GM21576 (cell line): ENCODE measurements at regions not wholly inside any gene's neighbourhood (a gene's known extent, or its start where the extent isn't known, plus 50 kb on each side); places are given as distances from the start of the nearest gene placed in this dataset.

Experiments
- ATAC-seq: cut with Tn5 transposase; IDR thresholded peaks from one replicate; pipeline ENCODE4 v1.9.1; 2021; ENCODE audit warnings: mild to moderate bottlenecking, moderate library complexity; ENCODE audit not compliant: unreplicated experiment

DNA sequence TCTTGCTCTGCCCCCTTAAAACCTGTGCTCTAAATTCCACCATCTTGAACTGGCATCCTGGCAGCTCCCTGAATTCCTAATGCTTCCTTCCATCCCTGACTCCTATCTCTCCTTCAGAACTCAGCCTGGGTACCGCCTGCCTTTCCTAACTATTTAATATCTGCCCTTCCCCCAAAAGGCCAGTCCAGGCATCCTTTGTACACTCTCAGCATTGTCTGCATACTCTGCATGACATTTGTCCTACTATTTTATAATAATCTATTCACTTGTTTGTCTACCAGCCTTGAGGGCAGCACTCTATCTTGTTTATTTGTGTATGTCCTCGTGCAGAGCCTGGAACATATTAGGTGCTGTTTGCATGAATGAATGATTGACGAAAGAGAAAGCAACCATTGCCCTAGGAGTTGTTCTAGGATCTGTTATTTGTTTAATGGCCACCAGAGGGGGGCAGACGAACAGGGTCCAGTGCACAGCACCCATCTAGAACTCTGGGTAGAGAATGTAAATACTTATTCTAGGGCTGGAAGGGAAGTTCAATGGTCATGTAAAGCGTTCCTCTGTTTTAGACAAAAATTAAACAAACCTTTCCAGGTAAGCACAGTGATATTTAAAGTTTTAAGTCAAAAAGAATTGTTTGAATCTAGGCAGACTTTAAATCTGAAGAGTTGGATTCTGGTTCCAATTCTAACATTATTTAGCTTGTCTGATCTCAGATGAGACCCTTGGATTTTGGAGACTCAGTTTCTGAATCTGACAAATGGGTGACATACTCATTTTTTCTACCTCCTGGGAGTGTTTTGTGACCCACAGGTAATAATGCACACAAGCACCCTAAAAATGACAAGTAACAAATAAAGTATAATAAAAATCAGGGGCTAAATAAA, 125.8 kb upstream of the GALNT15 start:
- peak; percentile 95 for ATAC-seq

DNA sequence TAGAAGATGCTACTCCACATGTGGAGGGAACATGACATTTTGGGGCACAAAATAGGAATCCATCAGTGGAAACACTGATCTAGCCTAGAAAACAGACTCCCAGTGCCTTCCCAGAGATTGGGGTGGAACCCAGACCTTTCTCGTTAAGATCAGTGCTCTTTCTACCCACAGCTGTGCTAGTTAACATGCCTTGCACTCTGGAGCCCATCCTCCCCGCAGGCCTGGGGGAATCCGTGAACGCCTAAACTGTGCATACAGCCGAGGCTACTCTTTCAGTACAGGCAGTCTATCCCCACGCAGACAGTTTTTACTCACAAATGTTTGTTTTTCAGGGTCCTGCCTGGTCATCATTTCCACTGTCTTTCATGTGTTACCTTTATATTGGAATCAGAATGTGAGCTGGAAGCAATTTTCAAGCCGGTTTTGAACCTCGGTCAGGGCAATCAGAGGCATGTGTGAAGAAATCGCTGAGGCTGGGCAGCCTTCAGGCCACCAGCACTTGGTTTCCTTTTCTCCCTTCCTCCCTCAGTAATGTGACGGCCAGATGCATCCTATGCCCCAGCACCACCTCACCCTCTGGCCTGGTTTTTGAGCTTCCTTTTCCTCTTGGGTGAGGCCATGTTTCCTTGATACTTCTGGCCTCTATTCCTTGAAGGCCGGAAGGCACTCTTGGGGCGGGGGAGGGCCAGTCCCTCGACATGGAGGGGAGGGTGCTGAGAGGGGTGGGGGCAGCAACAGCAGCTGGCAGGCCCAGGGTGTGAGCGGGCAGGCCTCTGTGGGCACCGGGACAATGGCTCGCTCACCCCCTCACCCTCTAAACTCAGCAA, 123.6 kb upstream of the GALNT15 start:
- no peak for ATAC-seq

DNA sequence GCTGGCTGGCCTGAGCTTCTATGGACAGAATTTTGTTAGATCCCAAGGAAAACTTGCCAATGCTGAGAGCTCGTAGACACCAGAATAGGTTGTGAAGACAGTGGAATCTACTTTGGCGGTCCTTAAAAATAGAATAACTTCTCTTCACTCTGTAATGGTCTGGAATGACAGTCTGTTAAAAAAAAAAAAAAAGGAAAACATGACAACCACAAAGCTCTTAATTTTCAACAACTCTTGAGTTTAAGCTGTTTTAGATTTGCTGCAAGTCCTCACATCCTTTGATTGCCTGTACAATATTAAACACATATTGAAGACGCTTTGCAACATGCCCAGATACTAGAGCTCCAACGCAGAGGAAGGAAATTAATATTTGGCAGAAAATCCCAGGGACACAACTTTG, 122.8 kb upstream of the GALNT15 start:
- no peak for ATAC-seq

DNA sequence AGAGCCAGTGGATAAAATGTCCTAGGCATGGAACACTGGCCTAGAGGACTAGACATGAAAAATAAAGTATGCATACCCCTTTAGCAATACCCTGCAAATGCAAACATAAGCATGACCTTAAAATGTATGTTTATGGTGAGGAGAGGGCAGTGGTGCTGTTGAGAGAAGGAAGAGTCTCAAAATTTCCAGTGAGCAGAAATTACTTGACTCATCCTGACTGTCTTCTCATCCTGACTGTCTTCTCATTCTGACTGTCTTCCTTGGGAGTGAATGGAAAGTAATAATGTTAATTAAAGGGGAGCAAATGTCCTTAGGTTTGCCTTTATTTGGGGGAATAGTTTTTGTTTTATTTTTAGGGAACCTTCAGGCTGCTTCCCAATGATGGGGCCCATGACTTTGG, 121.5 kb upstream of the GALNT15 start:
- no peak for ATAC-seq

DNA sequence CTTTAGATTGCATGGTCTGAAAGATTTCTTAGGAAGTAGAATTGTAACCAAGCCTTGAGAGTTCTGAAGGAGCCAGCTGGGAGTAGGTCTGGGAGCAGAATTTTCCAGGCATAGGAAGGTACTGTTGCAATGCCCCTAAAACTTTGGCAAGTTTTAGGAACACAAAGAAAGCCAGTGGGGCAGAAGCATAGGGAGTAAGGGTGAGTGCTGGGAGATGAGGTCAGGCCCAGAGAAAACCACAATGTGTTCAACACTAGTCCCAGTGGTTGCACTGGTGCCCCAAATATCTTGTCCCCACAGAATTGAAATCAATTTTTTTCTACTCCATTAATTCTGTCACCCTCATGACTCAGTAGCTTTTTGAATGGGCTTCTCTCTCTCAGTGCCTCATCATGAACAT, 120.7 kb upstream of the GALNT15 start:
- ATAC-seq = no peak

DNA sequence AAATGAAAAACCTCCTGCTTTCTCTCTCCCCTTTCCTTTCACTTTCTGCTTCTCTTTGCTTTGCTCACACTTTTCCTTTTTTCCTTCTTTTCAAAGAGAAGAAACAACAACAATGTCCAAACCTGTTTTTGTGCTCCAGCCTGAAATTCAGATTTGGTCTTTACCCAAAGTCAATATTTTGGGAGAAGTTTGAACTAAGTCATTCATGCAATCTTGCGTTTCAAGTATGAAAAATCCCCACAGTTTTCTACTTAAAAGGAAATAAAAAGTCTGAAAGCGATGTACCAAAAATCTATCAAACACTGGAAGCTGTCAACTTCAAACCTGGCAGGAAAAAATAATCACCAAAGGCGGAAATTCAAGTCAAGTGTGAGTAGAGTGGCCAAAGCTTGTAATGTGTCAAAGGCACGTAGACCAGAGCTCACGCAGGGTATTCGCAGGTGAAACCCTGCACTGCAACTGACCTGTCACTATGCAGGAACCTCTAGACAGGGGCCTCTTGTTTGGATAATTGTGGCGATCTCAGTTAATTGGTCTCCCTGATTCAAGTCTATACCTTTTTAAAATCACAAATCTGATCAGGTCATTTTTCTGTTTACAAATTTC, 118.8 kb upstream of the GALNT15 start:
- ATAC-seq = no peak

DNA sequence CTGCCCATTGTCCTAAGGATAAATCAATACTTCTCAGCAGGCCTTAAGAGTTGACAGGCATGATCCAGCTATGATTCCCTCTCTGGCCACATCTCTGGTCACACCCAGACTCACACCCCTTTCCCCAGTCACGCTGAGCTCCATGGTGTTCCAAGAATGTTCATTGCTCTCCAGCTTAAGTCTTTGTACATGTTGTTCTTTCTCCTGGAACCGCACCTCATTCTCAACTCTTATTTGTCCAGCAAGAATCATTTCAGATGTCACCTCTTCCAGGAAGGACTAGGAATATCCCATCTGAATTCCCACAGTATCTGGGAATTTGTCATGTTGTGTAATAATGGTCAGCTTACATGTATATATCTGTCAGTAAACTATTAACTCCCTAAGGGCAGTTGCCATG, 118.3 kb upstream of the GALNT15 start:
- ATAC-seq = no peak

DNA sequence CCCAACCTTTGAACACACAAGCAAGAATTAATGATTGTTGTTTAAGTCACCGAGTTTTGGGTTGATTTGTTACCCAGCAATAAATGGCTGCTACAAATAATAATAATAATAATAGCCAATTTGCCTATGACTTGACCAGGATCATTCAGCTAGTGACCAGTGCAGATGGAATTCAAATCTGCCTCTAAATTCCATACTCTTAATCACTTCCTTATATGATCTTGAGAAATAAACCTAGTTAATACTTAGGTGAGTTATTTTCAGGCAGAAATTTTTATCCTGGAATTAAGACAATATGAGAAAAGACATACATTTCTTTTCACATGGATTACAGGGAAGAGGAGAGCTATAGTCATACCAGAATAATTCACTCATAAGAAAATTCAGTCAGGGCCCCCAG, 116.0 kb upstream of the GALNT15 start:
- no peak for ATAC-seq

DNA sequence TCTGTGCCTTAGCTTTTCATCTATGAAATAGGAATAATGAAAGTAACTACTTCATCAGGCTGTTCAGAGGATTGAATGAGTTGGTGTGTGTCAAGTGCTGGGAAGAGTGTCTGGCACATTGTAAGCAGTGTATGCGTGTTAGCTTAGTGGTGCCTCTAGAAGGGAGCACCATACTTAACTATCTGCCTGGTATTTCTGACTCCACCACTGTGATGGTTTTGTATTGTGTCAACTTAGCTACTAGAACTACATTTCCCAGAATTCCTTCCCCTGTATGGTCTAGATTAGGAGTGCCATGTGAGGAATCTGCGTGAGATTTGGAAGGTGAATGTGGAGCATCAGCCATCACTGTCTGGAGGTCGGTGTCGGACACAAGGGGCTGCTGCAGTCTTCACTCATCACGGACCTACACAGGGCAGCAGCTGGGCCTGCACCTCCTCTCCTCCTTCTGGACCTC, 115.4 kb upstream of the GALNT15 start:
- ATAC-seq = no peak

DNA sequence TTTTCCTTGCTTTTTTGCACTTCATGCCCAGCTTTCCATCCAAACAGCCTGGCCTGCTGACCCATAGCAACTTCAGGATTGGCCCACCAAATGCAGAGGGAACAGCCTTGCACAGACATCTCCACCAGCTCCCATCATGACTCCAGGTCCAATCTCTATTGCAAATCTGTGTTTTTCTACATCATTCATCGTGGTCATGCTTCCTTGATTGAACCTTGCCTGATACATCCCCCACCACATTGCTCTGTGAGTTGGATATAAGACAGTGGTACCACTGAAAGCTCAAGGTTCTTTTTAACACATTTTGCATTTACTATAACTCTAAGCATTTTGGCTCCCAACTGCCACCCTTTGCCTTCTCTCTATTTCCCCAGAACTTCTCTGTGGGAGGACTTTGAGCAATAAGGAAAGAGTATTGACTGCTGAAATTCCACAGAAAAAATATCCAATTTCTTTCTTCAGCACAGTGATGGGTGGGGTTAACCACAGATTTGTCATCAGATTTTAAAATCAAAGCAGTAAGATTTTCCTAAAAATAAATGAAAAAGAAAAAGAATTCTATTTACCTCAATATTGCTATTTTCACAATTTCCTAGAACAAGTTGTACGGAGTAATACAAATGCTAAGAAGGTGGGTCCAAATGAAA, 114.6 kb upstream of the GALNT15 start:
- no peak for ATAC-seq

DNA sequence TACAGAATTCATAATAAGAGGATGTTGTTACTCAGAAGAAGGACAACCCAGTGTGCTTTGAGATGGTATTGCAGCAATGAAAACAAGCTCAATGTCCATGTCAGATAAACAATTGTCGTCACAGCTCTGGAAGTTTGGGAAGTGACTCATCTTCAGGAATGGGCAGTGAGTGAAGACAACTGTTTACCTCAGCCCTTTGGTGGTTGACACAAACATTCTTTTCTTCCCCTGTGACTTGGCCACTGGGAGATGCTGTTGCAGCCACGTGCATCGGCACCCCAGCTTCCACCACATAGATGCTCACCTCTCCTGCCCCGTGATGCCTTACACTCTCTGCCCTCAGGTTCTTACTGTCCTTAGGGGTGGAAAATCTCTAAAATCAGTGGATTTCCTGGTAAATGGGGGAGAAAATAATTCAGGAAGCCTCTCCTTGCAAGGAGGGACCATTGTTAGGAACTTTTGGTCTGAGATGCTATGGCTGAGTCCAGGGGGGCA, 114.1 kb upstream of the GALNT15 start:
- ATAC-seq = no peak

DNA sequence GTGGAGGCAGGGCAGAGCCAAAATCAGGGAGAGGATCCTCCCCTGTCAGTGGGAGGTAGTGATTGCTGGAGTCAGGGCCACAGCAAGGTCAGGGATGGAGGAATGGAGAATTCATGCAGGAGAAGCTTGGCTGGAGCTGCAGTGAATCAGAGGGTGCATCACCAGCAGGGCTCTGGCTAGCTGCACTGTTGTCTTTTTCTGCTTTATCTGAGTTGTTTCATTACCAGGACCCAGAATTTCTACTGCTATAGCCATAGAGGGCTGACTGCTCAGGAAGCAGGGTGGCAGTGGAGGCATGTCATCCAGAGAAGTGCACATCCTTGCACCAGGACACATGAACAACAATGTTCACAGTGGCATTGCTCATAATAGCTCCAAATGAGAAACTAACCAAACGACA, 113.5 kb upstream of the GALNT15 start:
- ATAC-seq = no peak

DNA sequence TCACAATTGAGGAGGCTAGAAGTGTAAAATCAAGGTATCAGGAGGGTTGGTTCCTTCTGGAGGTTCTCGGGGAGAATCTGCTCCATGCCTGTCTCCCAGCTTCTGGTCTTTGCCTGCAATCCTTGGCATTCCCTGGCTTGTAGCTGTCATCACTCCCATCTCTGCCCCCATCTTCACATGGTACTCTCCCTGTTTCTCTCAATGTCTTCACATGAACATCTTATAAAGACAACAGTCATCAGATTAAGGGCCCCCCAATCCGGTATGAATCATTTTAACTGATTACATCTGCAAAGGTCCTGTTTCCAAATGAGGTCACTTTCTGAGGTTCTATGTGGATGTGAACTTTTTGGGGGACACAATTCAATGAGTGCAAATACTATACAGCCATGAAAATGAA, 113.0 kb upstream of the GALNT15 start:
- no peak for ATAC-seq

DNA sequence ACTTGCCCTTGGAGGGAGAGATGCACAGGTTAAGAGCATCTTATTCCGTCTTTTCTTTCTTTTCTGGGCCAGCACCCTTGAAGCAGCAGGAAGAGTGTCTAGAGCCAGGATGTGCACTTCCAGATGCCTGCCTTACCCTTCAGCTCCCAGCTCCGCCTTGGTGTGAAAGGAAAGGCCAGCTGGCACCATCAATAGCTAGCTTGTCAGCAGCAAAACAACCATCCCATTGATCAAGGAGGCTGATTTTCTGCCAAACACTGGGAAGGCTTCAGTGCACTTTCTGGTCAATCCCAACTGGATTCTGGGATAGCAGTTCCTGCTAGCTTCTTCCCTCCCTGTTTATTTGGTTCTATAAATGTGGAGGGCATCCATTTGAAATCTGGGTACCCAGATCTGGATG, 110.9 kb upstream of the GALNT15 start:
- no peak for ATAC-seq

DNA sequence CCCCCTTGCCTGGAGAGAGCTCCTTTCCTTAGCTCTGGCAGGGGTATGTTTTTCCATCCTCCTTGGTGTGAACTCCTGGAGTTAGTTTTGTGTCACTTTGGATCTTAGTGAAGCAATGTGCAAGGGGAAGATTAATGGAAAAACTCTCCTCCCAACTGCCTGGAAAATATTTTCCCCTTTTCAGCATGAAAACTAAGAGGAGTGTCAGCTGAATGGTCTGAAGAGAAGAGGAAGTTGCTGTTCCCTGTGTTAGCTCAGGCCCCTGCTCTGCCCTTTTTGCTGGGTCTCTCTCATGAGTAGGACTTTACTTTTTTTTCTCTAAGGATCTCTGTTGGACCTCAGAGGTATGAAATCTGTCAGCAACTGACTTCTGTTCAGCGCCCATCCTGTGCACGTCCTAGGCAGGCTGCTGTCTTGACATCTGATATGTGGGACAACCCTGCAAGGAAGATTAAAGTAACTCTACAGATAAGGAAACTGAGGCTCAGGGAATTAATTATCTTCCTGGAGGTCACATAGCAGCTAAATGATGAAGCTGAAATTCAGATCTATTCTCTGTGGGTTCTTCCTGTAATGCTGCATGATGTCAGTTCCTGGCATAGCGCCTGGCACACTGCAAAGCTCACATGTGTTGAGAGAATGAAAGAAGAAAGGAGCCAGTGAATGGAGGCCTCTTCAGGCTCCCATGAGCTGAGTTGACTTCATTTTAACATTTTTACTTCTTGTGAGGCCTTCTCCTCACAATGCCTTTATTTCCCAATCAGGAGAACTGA, 109.7 kb upstream of the GALNT15 start:
- no peak for ATAC-seq

DNA sequence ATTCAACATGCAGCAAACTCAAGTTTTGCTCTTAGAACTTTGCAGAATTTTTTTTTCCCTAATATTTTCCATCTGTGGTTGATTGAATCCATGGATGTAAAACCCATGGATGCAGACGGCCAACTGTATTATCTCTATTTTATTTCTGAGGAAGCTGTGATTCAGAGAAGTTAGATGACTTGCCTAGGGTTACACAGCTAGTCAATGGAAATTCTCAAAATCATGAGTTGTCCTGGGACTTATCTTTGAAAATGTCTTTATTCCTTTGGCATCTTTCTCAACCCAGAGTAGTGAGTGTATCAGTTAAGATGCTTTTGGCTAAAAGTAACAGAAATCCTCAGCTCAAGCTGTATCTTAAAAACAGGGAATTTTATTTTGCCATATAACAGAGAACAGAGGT, 107.9 kb upstream of the GALNT15 start:
- ATAC-seq = no peak

DNA sequence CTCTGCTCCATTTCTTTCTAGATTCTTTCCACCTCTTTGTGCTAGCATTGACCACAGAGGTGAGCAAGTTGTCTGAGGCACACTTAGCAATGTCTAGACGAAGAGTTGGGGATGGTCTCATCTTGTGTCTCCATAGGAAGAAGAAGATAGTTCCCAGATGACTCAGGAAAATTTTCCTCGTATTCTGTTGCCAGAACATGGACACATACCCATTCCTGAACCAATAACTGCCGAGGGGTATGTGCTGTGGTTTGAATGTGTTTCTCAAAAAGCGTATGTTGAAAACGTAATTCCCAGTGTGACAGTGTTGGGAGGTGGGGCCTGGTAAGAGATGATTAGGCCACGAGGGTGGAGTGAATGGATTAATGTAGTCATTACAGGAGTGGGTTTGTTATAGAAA, 107.5 kb upstream of the GALNT15 start:
- no peak for ATAC-seq

DNA sequence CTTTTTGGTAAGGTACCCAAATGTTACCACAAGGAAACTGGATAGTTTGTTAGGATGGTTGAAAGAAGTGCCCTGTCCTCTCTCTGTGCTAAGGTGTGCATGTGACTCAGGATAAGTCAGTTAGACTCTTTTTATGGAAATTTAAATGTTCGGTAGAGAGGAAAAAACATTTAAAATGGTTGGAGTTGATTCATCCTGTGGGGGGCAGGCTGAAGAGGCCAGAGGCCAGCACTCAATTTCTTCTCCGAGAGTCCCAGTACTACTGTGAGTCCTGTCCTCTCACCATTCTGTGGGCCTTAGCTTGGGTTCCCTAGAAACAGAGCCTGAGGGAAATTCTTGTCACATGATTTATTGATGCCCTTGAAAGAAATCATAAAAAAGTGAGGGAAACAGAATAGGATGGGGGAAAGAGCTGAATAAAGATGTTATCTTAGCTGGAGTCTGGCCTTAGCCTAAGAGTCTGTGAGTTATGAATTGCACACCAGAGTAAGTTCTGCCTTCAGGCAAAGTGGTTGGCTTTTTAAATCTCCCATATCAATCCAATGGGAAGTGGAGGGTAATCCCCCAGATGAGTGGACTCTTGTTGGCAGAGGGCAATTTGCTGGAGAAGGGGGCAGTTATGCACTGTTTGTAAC, 106.5 kb upstream of the GALNT15 start:
- no peak for ATAC-seq

DNA sequence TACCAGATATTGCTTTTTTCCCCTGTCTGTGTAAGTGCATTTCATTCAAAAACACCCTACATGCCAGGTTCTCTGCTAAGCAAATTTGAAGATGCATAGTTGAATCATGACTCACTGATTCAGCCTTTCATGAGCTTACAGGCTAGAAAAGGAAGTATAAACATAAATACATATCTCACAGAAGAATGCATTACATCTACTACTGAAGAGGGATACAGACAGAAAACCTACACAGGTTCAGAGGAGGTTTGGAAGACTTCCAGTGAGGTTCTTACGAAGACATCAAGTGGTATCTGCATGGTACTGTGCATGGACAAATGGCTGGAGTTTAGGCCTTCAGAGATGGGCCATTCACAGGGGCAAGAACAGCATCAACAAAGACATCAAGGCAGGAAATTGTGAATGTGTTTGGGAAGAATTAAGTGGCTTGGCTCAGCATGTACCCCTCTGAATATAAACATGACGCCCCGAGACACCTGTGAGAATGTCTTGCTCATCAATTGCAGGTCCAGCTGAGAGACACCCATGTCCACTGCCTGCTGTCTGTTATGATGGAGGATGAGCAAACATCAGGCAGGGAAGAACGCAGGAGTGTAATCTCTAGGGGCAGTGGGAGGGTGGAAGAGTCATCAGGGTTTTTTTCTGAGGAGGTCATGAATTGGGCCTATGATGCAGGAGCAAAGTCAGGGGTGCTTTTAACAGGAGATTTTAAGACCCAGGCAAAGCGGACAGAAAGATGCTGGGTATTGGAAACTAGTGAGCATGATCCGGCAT, 105.1 kb upstream of the GALNT15 start:
- no peak for ATAC-seq
